ENCODE measurements at regions not wholly inside any gene's neighbourhood (a gene's known extent, or its start where the extent isn't known, plus 50 kb on each side); places are given as distances from the start of the nearest gene placed in this dataset.
"Not testable (repeated sequence)": the region's sequence is repeated elsewhere in the genome, so short reads cannot be mapped to it uniquely, and the experiment has no call there.

GRCh38 chr13:54226876-54227275, 1198.3 kb downstream of the OLFM4 start:
- TF ChIP-seq, protein P1, sequence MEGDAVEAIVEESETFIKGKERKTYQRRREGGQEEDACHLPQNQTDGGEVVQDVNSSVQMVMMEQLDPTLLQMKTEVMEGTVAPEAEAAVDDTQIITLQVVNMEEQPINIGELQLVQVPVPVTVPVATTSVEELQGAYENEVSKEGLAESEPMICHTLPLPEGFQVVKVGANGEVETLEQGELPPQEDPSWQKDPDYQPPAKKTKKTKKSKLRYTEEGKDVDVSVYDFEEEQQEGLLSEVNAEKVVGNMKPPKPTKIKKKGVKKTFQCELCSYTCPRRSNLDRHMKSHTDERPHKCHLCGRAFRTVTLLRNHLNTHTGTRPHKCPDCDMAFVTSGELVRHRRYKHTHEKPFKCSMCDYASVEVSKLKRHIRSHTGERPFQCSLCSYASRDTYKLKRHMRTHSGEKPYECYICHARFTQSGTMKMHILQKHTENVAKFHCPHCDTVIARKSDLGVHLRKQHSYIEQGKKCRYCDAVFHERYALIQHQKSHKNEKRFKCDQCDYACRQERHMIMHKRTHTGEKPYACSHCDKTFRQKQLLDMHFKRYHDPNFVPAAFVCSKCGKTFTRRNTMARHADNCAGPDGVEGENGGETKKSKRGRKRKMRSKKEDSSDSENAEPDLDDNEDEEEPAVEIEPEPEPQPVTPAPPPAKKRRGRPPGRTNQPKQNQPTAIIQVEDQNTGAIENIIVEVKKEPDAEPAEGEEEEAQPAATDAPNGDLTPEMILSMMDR (conservative IDR thresholded peaks at IDR 0.05; ENCODE audit: low read depth, low read length): no peak
- DNase-seq (ENCODE audit: low read depth): no peak
- no peak overlapping the region for H3K4me3 ChIP-seq (ENCODE audit: low read depth, low read length)

DNA sequence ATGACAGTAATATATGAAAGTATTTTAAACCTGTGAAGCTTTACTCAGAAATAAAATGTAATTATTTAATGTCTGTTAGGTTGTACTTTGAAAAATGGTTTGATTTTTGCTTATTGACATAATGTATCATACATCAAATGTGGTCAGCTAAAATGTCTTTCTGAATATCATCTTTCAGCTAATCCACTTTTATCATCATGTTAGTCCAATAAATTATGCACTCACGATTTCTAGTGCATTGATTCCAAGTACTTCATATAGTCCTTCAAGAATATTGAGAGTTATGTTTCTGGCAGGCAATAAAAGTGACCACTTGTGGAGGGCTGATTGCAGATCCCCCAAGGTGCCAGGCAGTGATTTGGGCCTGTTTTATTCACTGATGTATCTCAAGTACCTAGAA, 1204.1 kb downstream of the OLFM4 start:
- H3K4me3 ChIP-seq (ENCODE audit: low read depth, low read length): no peak overlapping the region
- no peak for DNase-seq (ENCODE audit: low read depth)
- TF ChIP-seq, protein P1 (conservative IDR thresholded peaks at IDR 0.05; ENCODE audit: low read depth, low read length): no peak

DNA sequence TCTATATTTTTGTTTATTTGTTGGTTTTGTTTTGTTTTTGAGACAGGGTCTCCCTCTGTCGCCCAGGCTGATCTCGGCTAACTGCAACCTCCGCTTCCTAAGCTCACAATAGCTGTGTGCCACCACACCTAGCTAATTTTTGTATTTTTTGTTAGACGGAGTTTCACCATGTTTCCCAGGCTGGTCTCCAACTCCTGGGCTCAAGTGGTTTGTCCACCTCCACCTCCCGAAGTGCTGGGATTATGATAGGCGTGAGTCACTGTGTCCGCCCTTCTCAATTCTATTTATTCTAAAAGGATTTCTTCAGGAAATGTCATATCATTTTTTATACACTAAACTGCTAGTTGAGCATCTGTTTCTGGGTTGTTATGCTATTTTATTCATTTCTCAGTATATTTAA, 1206.0 kb downstream of the OLFM4 start:
- DNase-seq (ENCODE audit: low read depth): no peak
- TF ChIP-seq, protein P1 (conservative IDR thresholded peaks at IDR 0.05; ENCODE audit: low read depth, low read length): no peak
- H3K4me3 ChIP-seq (ENCODE audit: low read depth, low read length): no peak overlapping the region

DNA sequence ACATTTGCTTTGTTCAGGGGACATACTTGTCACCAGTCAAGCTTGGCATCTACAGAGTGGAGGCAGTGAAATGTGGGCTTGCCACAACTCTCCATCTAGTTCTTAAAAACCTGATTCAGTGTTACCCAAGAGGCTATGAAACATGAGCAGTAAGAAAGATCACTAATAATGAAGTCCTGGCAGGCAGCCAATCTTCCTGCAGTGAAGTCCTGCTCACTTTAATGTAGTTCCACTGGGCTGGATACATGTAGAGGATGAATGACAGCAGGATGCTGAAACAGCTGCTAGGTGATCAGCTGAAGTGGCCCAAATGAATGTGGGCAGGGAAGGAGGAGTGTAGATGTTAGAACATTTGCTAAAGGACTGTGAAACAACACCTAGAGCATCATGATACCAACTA, 1213.1 kb downstream of the OLFM4 start:
- TF ChIP-seq, protein P1 (conservative IDR thresholded peaks at IDR 0.05; ENCODE audit: low read depth, low read length): no peak
- DNase-seq (ENCODE audit: low read depth): no peak

DNA sequence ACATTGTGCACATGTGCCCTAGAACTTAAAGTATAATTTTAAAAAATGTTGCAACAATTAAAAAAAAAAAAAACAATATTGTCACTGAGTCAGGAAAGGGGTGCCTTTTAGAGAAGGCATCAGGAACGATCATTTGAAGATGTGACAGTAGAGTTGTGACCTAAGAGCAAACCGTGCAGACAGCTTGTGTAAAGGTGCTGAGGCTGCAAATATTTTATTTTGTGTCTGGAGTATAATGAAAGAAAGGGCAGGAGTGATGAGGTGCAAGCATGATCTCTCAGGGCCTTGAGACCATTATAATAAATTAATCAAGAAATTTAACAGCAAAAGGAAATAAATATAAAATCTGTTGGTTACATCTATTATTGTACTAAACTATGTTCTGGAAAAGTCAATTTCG, 1219.7 kb downstream of the OLFM4 start:
- no peak for DNase-seq (ENCODE audit: low read depth)
- TF ChIP-seq, protein P1 (conservative IDR thresholded peaks at IDR 0.05; ENCODE audit: low read depth, low read length): no peak
- no peak overlapping the region for H3K4me3 ChIP-seq (ENCODE audit: low read depth, low read length)

More for the DNA sequence above, 1213.1 kb downstream of the OLFM4 start:
- no peak overlapping the region for H3K4me3 ChIP-seq (ENCODE audit: low read depth, low read length)

DNA sequence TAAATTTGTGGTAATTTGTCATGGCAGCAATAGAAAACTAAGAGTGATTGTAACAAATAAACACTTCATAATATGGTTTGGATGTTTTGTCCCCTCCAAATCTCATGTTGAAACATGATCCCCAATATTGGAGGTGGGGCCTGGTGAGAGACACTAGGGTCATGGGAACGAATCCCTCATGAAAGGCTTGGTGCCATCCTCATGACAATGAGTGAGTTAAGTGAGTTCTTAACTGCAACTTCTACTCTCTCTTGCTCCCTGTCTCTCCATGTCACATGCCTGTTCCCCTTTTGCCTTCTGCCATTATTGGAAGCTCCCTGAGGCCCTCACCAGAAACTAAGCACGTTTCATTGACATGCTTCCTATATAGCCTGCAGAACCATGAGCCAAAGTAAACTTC, 1233.2 kb downstream of the OLFM4 start:
- H3K4me3 ChIP-seq (ENCODE audit: low read depth, low read length): no peak overlapping the region
- no peak for DNase-seq (ENCODE audit: low read depth)
- TF ChIP-seq, protein P1 (conservative IDR thresholded peaks at IDR 0.05; ENCODE audit: low read depth, low read length): no peak

DNA sequence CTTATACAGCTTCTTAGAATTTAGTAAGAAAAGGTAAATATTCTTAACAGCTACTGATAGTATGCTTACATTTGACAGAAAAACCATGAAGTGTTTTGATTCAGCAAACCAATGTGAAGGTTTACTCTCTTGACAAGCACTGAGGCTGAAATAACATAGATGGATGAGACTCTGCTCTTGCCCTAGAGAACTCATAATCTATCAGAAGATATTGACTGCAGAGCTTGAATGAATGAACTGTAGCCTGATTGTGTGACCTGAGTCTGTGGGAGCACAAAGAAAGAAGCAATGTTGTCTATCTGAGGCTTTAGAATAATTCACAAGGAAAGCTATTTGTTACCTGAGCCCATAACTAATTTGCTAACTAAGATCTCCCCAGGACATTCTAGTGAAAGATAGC, 1235.3 kb downstream of the OLFM4 start:
- TF ChIP-seq, protein P1 (conservative IDR thresholded peaks at IDR 0.05; ENCODE audit: low read depth, low read length): no peak
- no peak overlapping the region for H3K4me3 ChIP-seq (ENCODE audit: low read depth, low read length)
- DNase-seq (ENCODE audit: low read depth): no peak

DNA sequence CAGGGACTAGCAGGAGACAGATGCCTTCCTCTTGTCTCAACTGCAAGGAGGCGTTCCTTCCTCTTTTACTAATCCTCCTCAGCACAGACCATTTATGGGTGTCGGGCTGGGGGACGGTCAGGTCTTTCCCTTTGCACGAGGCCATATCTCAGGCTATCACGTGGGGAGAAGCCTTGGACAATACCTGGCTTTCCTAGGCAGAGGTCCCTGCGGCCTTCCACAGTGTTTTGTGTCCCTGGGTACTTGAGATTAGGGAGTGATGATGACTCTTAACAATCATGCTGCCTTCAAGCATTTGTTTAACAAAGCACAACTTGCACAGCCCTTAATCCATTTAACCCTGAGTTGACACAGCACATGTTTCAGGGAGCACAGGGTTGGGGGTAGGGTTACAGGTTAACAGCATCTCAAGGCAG, 1238.6 kb downstream of the OLFM4 start:
- DNase-seq (ENCODE audit: low read depth); H3K4me3 ChIP-seq (ENCODE audit: low read depth, low read length): not testable (repeated sequence)

GRCh38 chr13:54268013-54268695, 1239.5 kb downstream of the OLFM4 start:
- not testable (repeated sequence) for DNase-seq (ENCODE audit: low read depth); H3K4me3 ChIP-seq (ENCODE audit: low read depth, low read length)

Measured in epithelial cell of proximal tubule (primary cell).